AG04449 (cell line): ENCODE measurements at regions not wholly inside any gene's neighbourhood (a gene's known extent, or its start where the extent isn't known, plus 50 kb on each side); places are given as distances from the start of the nearest gene placed in this dataset.

Experiments used
- CTCF ChIA-PET: fragments of 350-600 bp; formaldehyde crosslinking; extraction: SDS; loops from one replicate; lab custom pipeline; 2021; ENCODE audit warnings: antibody characterized with exemption; lab: Yijun Ruan, JAX
- POLR2A ChIA-PET: fragments of 400-600, 350-600 bp; formaldehyde crosslinking; extraction: SDS; loops from one replicate; lab custom pipeline; 2020; ENCODE audit warnings: antibody characterized with exemption, inconsistent platforms; lab: Yijun Ruan, JAX
- DNase-seq: peaks from one replicate; pipeline ENCODE4 v3.0.0-alpha.2; 2010; ENCODE audit warnings: low read depth, low spot score
- H3K4me3 ChIP-seq: 2 replicates; pipeline ENCODE4 v1.5.1; 2011; ENCODE audit warnings: low read depth, mild to moderate bottlenecking, control low read depth, low read length
- CTCF ChIP-seq: IDR thresholded peaks from one replicate; pipeline ENCODE4 v1.5.1; 2011; ENCODE audit warnings: mild to moderate bottlenecking, moderate library complexity, low read length, control low read depth, inconsistent platforms; ENCODE audit not compliant: insufficient read depth; ENCODE audit errors: missing control alignments

DNA sequence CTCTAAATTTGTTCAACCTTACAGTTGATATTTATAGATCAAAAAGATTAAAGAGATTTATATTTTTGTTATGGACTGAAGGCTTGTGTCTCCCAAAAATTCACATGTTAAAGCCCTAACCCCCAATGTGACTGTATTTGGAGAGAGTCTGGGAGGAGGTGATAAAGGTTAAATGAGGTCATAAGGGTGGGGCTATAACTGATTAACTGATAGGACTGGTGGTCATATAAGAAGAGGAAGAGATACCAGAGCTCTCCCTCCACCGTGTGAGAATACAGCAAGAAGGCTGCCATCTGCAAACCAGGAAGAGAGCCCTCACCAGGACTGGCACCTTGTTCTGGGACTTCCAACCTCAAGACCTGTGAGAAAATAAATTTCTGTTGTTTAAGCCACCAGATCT, 264.3 kb downstream of the ENC1 start:
- no peak overlapping the region for H3K4me3 ChIP-seq
- no peak for DNase-seq
- ChIA-PET CTCF (no interaction called here), POLR2A (no interaction called here)
- TF ChIP-seq CTCF = no peak

GRCh38 chr5:74375271-74375670, 265.3 kb downstream of the ENC1 start:
- ChIA-PET POLR2A (no interaction called here), CTCF (no interaction called here)
- no peak for TF ChIP-seq CTCF

DNA sequence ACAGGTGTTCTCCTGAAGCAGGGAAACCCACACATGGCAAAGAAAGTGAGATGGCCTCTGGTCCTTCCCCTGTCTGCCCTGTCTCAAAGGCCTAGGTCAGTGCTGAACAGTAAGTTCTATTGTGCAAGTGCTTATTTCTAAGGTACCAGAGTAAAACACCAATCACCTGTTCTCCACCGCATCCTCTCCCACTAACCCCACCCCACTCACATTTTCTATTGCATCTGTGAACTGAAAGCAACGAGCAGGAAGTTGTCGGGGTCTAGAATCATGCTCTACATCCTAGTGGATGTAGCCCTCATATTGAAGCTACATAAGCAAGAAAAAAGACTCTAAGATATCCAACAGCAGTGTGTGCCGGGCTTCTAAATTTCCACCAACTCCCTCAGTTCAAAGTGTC, 265.9 kb downstream of the ENC1 start:
- H3K4me3 ChIP-seq = no peak overlapping the region
- TF ChIP-seq CTCF = no peak
- POLR2A ChIA-PET = no interaction called here
- DNase-seq = no peak
- CTCF ChIA-PET = no interaction called here

More at GRCh38 chr5:74375271-74375670, 265.3 kb downstream of the ENC1 start:
- H3K4me3 ChIP-seq = no peak overlapping the region
- DNase-seq = no peak

GRCh38 chr5:74373076-74373475, 267.5 kb downstream of the ENC1 start:
- H3K4me3 ChIP-seq = no peak overlapping the region
- no peak for TF ChIP-seq CTCF
- POLR2A ChIA-PET = no interaction called here
- DNase-seq = no peak
- CTCF ChIA-PET = interaction anchor here (0.8 kb wide), 1 partner anchor 471 kb away, joined by 3 read pairs; no protein-coding TSS in a partner anchor

- CTCF ChIA-PET = interaction anchor here (0.8 kb wide), 1 partner anchor 471 kb away, joined by 3 read pairs; no protein-coding TSS in a partner anchor
- no peak for DNase-seq
- H3K4me3 ChIP-seq = no peak overlapping the region
- no peak for TF ChIP-seq CTCF
- POLR2A ChIA-PET = no interaction called here
These were observed 267.9 kb downstream of the ENC1 start for GRCh38 chr5:74372502-74373064.

DNA sequence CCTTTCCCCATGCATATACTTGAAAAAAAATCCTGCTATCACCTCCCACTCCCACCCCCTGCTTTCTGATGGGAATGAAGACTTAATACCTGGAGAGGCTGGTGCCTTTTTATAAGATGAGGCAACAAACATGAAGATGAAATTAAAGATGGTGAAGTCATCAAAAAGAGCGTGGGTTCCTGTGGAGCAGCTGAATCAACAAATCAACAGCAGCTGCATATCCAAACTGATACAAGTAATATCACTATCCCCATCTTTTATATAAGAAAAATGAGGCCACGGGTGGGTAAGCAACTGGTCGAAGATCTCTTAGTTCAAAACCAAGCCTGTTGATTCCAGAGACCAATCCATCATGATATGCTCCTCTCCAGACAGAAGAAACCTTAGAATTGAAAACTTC, 268.5 kb downstream of the ENC1 start:
- ChIA-PET POLR2A (no interaction called here), CTCF (no interaction called here)
- no peak for TF ChIP-seq CTCF

More for the DNA sequence above, 268.5 kb downstream of the ENC1 start:
- H3K4me3 ChIP-seq = no peak overlapping the region
- DNase-seq = no peak
